ENCODE measurements at regions not wholly inside any gene's neighbourhood (a gene's known extent, or its start where the extent isn't known, plus 50 kb on each side); places are given as distances from the start of the nearest gene placed in this dataset.

DNA sequence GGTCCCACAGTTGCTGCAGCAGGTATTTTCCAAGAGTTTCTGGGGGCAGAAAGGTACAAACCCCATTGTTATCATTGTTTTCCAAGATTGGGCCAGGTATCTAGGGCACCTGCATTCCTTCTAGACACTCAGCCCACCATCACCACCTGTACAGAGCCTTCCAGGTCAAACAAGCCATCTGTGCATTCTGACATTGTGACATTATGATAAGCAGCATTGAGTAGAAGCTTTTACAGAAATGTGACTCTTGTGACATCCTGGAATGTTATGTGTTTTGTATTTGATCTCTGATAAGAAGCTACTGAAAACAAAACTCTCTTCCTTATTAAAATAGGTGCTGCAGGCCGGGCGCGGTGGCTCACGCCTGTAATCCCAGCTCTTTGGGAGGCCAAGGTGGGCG is 128.1 kb upstream of the CCN2 start:
- no peak for TF ChIP-seq EZH2 (IDR thresholded peaks at IDR 0.05; ENCODE audit: borderline replicate concordance, insufficient read depth, low read depth, low read length, poor library complexity, severe bottlenecking)
- TF ChIP-seq, protein P1, sequence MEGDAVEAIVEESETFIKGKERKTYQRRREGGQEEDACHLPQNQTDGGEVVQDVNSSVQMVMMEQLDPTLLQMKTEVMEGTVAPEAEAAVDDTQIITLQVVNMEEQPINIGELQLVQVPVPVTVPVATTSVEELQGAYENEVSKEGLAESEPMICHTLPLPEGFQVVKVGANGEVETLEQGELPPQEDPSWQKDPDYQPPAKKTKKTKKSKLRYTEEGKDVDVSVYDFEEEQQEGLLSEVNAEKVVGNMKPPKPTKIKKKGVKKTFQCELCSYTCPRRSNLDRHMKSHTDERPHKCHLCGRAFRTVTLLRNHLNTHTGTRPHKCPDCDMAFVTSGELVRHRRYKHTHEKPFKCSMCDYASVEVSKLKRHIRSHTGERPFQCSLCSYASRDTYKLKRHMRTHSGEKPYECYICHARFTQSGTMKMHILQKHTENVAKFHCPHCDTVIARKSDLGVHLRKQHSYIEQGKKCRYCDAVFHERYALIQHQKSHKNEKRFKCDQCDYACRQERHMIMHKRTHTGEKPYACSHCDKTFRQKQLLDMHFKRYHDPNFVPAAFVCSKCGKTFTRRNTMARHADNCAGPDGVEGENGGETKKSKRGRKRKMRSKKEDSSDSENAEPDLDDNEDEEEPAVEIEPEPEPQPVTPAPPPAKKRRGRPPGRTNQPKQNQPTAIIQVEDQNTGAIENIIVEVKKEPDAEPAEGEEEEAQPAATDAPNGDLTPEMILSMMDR (IDR thresholded peaks at IDR 0.05) = no peak

Data from B cell (primary cell).